Neural cell (in vitro differentiated cells): ENCODE measurements at regions not wholly inside any gene's neighbourhood (a gene's known extent, or its start where the extent isn't known, plus 50 kb on each side); places are given as distances from the start of the nearest gene placed in this dataset.

Source experiments
- H2AFZ ChIP-seq: fragments of 200-600, 300-800 bp; sonication (generic), shearing (Covaris generic); 2 replicates; pipeline ENCODE4 v1.6.0; 2014; ENCODE audit warnings: low read depth, mild to moderate bottlenecking, antibody characterized with exemption, low read length, moderate library complexity
- H3F3A ChIP-seq: fragments of 200-600 bp; shearing (Covaris generic); 2 replicates; pipeline ENCODE4 v1.6.1; 2016; ENCODE audit warnings: mild to moderate bottlenecking, moderate library complexity, mixed read lengths, antibody characterized with exemption, low read length; ENCODE audit not compliant: insufficient read depth, poor library complexity, severe bottlenecking
- H3K27ac ChIP-seq: fragments of 200-600, 300-800 bp; sonication (generic), shearing (Covaris generic); 2 replicates; pipeline ENCODE4 v1.5.1; 2014; ENCODE audit warnings: mild to moderate bottlenecking, low read length, moderate library complexity
- H3K27me3 ChIP-seq: fragments of 300-800, 200-600 bp; sonication (generic), shearing (Covaris generic); 2 replicates; pipeline ENCODE4 v1.6.0; 2014; ENCODE audit warnings: mild to moderate bottlenecking, low read depth, low read length, moderate library complexity; ENCODE audit not compliant: insufficient read depth
- H3K36me3 ChIP-seq: fragments of 300-800, 200-600 bp; sonication (generic), shearing (Covaris generic); 2 replicates; pipeline ENCODE4 v1.5.1; 2014; ENCODE audit warnings: mild to moderate bottlenecking, antibody characterized with exemption, low read length, moderate library complexity; ENCODE audit not compliant: insufficient read depth
- H3K4me2 ChIP-seq: fragments of 300-800, 200-600 bp; sonication (generic), shearing (Covaris generic); 2 replicates; pipeline ENCODE4 v1.6.0; 2014; ENCODE audit warnings: mild to moderate bottlenecking, low read length
- H3K4me3 ChIP-seq: fragments of 300-800, 200-600 bp; sonication (generic), shearing (Covaris generic); 2 replicates; pipeline ENCODE4 v1.5.1; 2014; ENCODE audit warnings: mild to moderate bottlenecking, low read length, moderate library complexity
- H3K79me2 ChIP-seq: fragments of 200-600 bp; shearing (Covaris generic); replicated peaks from 2 replicates; pipeline ENCODE4 v1.6.0; 2014; ENCODE audit warnings: mild to moderate bottlenecking, low read length, moderate library complexity; ENCODE audit not compliant: insufficient read depth
- H3K9ac ChIP-seq: fragments of 300-800, 200-600 bp; sonication (generic), shearing (Covaris generic); 2 replicates; pipeline ENCODE4 v1.6.1; 2016; ENCODE audit warnings: mild to moderate bottlenecking, low read length, mixed read lengths
- H3K9me2 ChIP-seq: fragments of 200-600 bp; shearing (Covaris generic); 2 replicates; pipeline ENCODE4 v1.6.1; 2016; ENCODE audit warnings: mild to moderate bottlenecking, low read length, mixed read lengths; ENCODE audit not compliant: insufficient read depth
- H3K9me3 ChIP-seq: fragments of 200-600, 300-800 bp; sonication (generic), shearing (Covaris generic); 2 replicates; pipeline ENCODE4 v1.6.1; 2016; ENCODE audit warnings: mild to moderate bottlenecking, mixed run types, low read length, moderate library complexity, mixed read lengths
- H4K20me1 ChIP-seq: fragments of 200-600 bp; shearing (Covaris generic); 2 replicates; pipeline ENCODE4 v1.6.1; 2016; ENCODE audit warnings: mild to moderate bottlenecking, mixed run types; ENCODE audit not compliant: insufficient read depth
- CTCF ChIP-seq: fragments of 450-650 bp; IDR thresholded peaks from 2 replicates; pipeline ENCODE4 v1.5.1; 2014; ENCODE audit warnings: antibody characterized with exemption, mild to moderate bottlenecking, moderate library complexity; ENCODE audit not compliant: poor library complexity, severe bottlenecking
- EP300 ChIP-seq: fragments of 450-650 bp; conservative IDR thresholded peaks from 2 replicates; pipeline ENCODE4 v1.6.1; 2014; ENCODE audit warnings: antibody characterized with exemption, mild to moderate bottlenecking, moderate library complexity; ENCODE audit not compliant: poor library complexity, severe bottlenecking
- EZH2 ChIP-seq: fragments of 200-600, 300-800 bp; shearing (Covaris generic), sonication (generic); IDR thresholded peaks from 2 replicates; pipeline ENCODE4 v1.6.1; 2014; ENCODE audit warnings: antibody characterized with exemption, low read length, borderline replicate concordance, mild to moderate bottlenecking; ENCODE audit not compliant: insufficient read depth, poor library complexity, severe bottlenecking
- MXI1 ChIP-seq: fragments of 450-650 bp; conservative IDR thresholded peaks from 2 replicates; pipeline ENCODE4 v1.6.1; 2014; ENCODE audit warnings: antibody characterized with exemption, mild to moderate bottlenecking; ENCODE audit not compliant: poor library complexity, severe bottlenecking
- POLR2AphosphoS5 ChIP-seq: IDR thresholded peaks from 2 replicates; pipeline ENCODE4 v1.6.1; 2012
- RAD21 ChIP-seq: fragments of 450-650 bp; conservative IDR thresholded peaks from 2 replicates; pipeline ENCODE4 v1.6.1; 2014; ENCODE audit warnings: antibody characterized with exemption, mild to moderate bottlenecking, moderate library complexity
- REST ChIP-seq: IDR thresholded peaks from 2 replicates; pipeline ENCODE4 v1.6.1; 2012; ENCODE audit warnings: borderline replicate concordance
- SMC3 ChIP-seq: fragments of 450-650 bp; conservative IDR thresholded peaks from 2 replicates; pipeline ENCODE4 v1.6.1; 2014; ENCODE audit warnings: antibody characterized with exemption, mild to moderate bottlenecking, moderate library complexity; ENCODE audit not compliant: poor library complexity
- TAF1 ChIP-seq: IDR thresholded peaks from 2 replicates; pipeline ENCODE4 v1.6.1; 2012; ENCODE audit warnings: low read depth

GRCh38 chr4:156328882-156329281 lies 375.2 kb upstream of the CTSO start:
- no peaks in the 10 kb centered on the region for H3K79me2 ChIP-seq
- no peak for TF ChIP-seq EZH2
- no peak for TF ChIP-seq SMC3
- no peak for TF ChIP-seq CTCF
- TF ChIP-seq MXI1: no peak
- no peak for TF ChIP-seq RAD21
- no peak for TF ChIP-seq EP300
- TF ChIP-seq TAF1: no peak
- no peak for TF ChIP-seq POLR2AphosphoS5
- no peak for TF ChIP-seq REST
- H3K4me2 ChIP-seq: no peak overlapping the region
- no peaks in the 10 kb centered on the region for H3F3A ChIP-seq
- H3K27ac ChIP-seq: no peak overlapping the region
- no peaks in the 10 kb centered on the region for H3K9me3 ChIP-seq
- H2AFZ ChIP-seq: no peak overlapping the region
- H4K20me1 ChIP-seq: no peaks in the 10 kb centered on the region
- H3K9ac ChIP-seq: no peak overlapping the region
- no peak overlapping the region for H3K4me3 ChIP-seq
- H3K9me2 ChIP-seq: no peaks in the 10 kb centered on the region
- H3K27me3 ChIP-seq: no peaks in the 10 kb centered on the region
- no peaks in the 10 kb centered on the region for H3K36me3 ChIP-seq

- Histone ChIP-seq H3K4me3 (no peak overlapping the region), H3F3A (no peaks in the 10 kb centered on the region), H2AFZ (no peak overlapping the region), H3K9me3 (no peaks in the 10 kb centered on the region), H3K4me2 (no peak overlapping the region), H3K79me2 (no peaks in the 10 kb centered on the region), H3K36me3 (no peaks in the 10 kb centered on the region), H4K20me1 (no peaks in the 10 kb centered on the region), H3K27me3 (no peaks in the 10 kb centered on the region), H3K9ac (no peak overlapping the region), H3K27ac (no peak overlapping the region), H3K9me2 (no peaks in the 10 kb centered on the region)
- TF ChIP-seq RAD21 (no peak), TAF1 (no peak)
These were observed 372.6 kb upstream of the CTSO start for GRCh38 chr4:156326246-156326645.

- Histone ChIP-seq H2AFZ (no peak overlapping the region), H3F3A (no peaks in the 10 kb centered on the region), H3K4me2 (no peak overlapping the region), H4K20me1 (no peaks in the 10 kb centered on the region), H3K36me3 (no peaks in the 10 kb centered on the region), H3K79me2 (no peaks in the 10 kb centered on the region), H3K27ac (no peak overlapping the region), H3K9me3 (no peaks in the 10 kb centered on the region), H3K9me2 (no peaks in the 10 kb centered on the region), H3K4me3 (no peak overlapping the region), H3K9ac (no peak overlapping the region), H3K27me3 (no peaks in the 10 kb centered on the region)
- TF ChIP-seq EP300 (no peak), TAF1 (no peak), SMC3 (no peak), REST (no peak), CTCF (no peak), MXI1 (no peak), POLR2AphosphoS5 (no peak), RAD21 (no peak), EZH2 (no peak)
These were observed 368.9 kb upstream of the CTSO start for GRCh38 chr4:156322592-156322991.
